Sigmoid colon (tissue), 4 donors: ENCODE measurements at regions not wholly inside any gene's neighbourhood (a gene's known extent, or its start where the extent isn't known, plus 50 kb on each side); places are given as distances from the start of the nearest gene placed in this dataset.

Source experiments
- CTCF ChIP-seq, 4 experiments: fragments of 450-650 bp in 3 of 4; fragments of 200-600 bp in 1 of 4; IDR thresholded peaks; one replicate each; pipeline ENCODE4 v1.5.1; 2016 to 2019; ENCODE audit warnings: antibody characterized with exemption in 4 of 4, mild to moderate bottlenecking in 3 of 4, moderate library complexity in 2 of 4
- EP300 ChIP-seq, 4 donors: sonication (generic); formaldehyde crosslinking; IDR thresholded peaks; one replicate each; pipeline ENCODE4 v1.6.1; 2017; ENCODE audit warnings: antibody characterized with exemption in 4 of 4
- POLR2AphosphoS5 ChIP-seq, 4 donors: sonication (generic); formaldehyde crosslinking; IDR thresholded peaks; one replicate each; pipeline ENCODE4 v1.6.1; 2017; ENCODE audit warnings: antibody characterized with exemption in 4 of 4

GRCh38 chr1:193479187-193479586 is 292.8 kb upstream of the B3GALT2 start:
- TF ChIP-seq CTCF (IDR thresholded peaks at IDR 0.05) (no peak), POLR2AphosphoS5 (IDR thresholded peaks at IDR 0.05) (no peak), EP300 (IDR thresholded peaks at IDR 0.05) (no peak)
